Astrocyte (in vitro differentiated cells and primary cell): ENCODE measurements at regions not wholly inside any gene's neighbourhood (a gene's known extent, or its start where the extent isn't known, plus 50 kb on each side); places are given as distances from the start of the nearest gene placed in this dataset.

ENCODE experiments used
- CTCF ChIP-seq: IDR thresholded peaks from 2 replicates; pipeline ENCODE4 v1.5.1; 2011; ENCODE audit warnings: low read depth, mild to moderate bottlenecking, inconsistent platforms, low read length, moderate library complexity; ENCODE audit not compliant: insufficient read depth
- EZH2 ChIP-seq: IDR thresholded peaks from 2 replicates; pipeline ENCODE4 v1.6.1; 2012; ENCODE audit warnings: mild to moderate bottlenecking, low read length, inconsistent platforms; ENCODE audit not compliant: insufficient read depth

GRCh38 chr3:28125342-28125741, 116.1 kb upstream of the CMC1 start:
- TF ChIP-seq EZH2 (no peak), CTCF (no peak)
